Panc1 (cell line): ENCODE measurements at regions not wholly inside any gene's neighbourhood (a gene's known extent, or its start where the extent isn't known, plus 50 kb on each side); places are given as distances from the start of the nearest gene placed in this dataset.

Experiments used
- ATAC-seq: fragments of 200-7000 bp; cut with Tn5 transposase; 2 replicates; pipeline ENCODE4 v1.9.1; 2020; ENCODE audit warnings: mild to moderate bottlenecking, moderate library complexity
- BruUV-seq: library from RNA; stranded (reverse); fragments of 400-500 nt; replicated peaks from 2 replicates; lab custom pipeline; 2021; lab: Mats Ljungman, UMichigan
- CTCF ChIA-PET: fragments of 300-600 bp; sonication (Branson Sonifier 250); formaldehyde crosslinking; loops from one replicate; lab custom pipeline; 2022; ENCODE audit warnings: antibody characterized with exemption; lab: Charles Lee
- POLR2A ChIA-PET: fragments of 300-600 bp; sonication (Branson Sonifier 250); formaldehyde crosslinking; loops from one replicate; lab custom pipeline; 2022; ENCODE audit warnings: antibody characterized with exemption; lab: Charles Lee
- DNase-seq: peaks from one replicate; pipeline ENCODE4 v3.0.0-alpha.2; 2010; ENCODE audit warnings: low read depth, low spot score
- H3K27ac ChIP-seq: 2 replicates; pipeline ENCODE4 v1.5.1; 2011; ENCODE audit warnings: mild to moderate bottlenecking, low read length, inconsistent platforms
- H3K27me3 ChIP-seq: fragments of 200-500 bp; sonication (Bioruptor generic); 2 replicates; pipeline ENCODE4 v1.6.0; 2014; ENCODE audit warnings: low read length, inconsistent platforms; ENCODE audit not compliant: control insufficient read depth, insufficient read depth
- H3K36me3 ChIP-seq: fragments of 200-500 bp; sonication (Bioruptor generic); 2 replicates; pipeline ENCODE4 v1.5.1; 2014; ENCODE audit warnings: inconsistent platforms, mild to moderate bottlenecking, low read length, moderate library complexity; ENCODE audit not compliant: control insufficient read depth, insufficient read depth
- H3K4me1 ChIP-seq: 2 replicates; pipeline ENCODE4 v1.5.1; 2011; ENCODE audit warnings: inconsistent platforms, mild to moderate bottlenecking, low read length, moderate library complexity; ENCODE audit not compliant: control insufficient read depth, insufficient read depth
- H3K4me3 ChIP-seq, 2 experiments: 2 replicates each; pipeline ENCODE4 v1.5.1; 2011 to 2012; ENCODE audit warnings: low read depth in 2 of 2, low read length in 2 of 2, mild to moderate bottlenecking in 2 of 2, inconsistent platforms in 1 of 2, moderate library complexity in 1 of 2
- H3K9me3 ChIP-seq: fragments of 200-500 bp; sonication (Bioruptor generic); 2 replicates; pipeline ENCODE4 v1.5.1; 2014; ENCODE audit warnings: low read depth, mild to moderate bottlenecking, inconsistent platforms, low read length, moderate library complexity; ENCODE audit not compliant: control insufficient read depth, insufficient read depth
- POLR2AphosphoS5 ChIP-seq: IDR thresholded peaks from 2 replicates; pipeline ENCODE4 v1.6.1; 2012; ENCODE audit warnings: mild to moderate bottlenecking, low read depth, low read length, moderate library complexity
- SIN3A ChIP-seq: IDR thresholded peaks from 2 replicates; pipeline ENCODE4 v1.6.1; 2012; ENCODE audit warnings: low read depth, mild to moderate bottlenecking, low read length, moderate library complexity, borderline replicate concordance; ENCODE audit not compliant: insufficient read depth
- TCF7L2 ChIP-seq: IDR thresholded peaks from 2 replicates; pipeline ENCODE4 v1.6.1; 2011; ENCODE audit warnings: mild to moderate bottlenecking, low read depth, low read length, inconsistent platforms
- in situ Hi-C: cut with HindIII; loops from 2 replicates; pipeline ENCODE4 v1.10.0; 2016; ENCODE audit warnings: low sequenced_read_pairs, low pct_unique_long_range_greater_than_20kb
- intact Hi-C: fragments of 100-400 bp; cut with micrococcal nuclease; formaldehyde crosslinking; loops from one replicate; pipeline ENCODE4 v1.10.0; 2022; ENCODE audit not compliant: unreplicated experiment
- TF ChIP-seq, protein P1 (sequence below), 2 experiments: IDR thresholded peaks; 2 replicates each; pipeline ENCODE4 v1.6.1; 2011 to 2012; ENCODE audit warnings: low read depth in 2 of 2, control low read depth in 1 of 2, low read length in 1 of 2, mild to moderate bottlenecking in 1 of 2, moderate library complexity in 1 of 2; ENCODE audit not compliant: insufficient read depth in 1 of 2
- TF ChIP-seq, protein P2 (sequence below): fragments of 450-650 bp; IDR thresholded peaks from 2 replicates; pipeline ENCODE4 v1.5.1; 2017; ENCODE audit warnings: mild to moderate bottlenecking

DNA sequence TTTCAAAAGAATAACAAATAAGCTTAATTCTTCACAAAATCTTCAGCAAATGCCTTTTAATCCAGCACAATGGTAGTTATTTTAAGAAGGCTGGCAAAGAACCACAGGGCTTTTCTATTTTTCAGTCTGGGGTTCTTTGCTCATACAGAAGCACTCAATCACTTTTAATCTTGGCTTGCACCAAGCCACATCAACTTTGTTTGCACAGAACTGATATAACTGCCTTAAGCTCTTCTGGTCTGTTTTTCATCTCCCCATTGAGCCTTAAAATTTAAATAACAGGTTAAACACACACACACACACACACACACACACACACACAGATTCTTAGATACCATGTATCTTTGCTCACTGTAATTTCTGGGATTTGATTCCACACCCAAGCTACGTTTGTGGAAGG lies 377.0 kb downstream of the GATA3 start:
- no TSS peak for BruUV-seq
- ChIA-PET POLR2A (interaction anchor here (0.6 kb wide), 1 partner anchor 10 kb away, joined by 4 read pairs; no protein-coding TSS in a partner anchor), CTCF (no interaction called here)
- no peak for TF ChIP-seq TCF7L2
- TF ChIP-seq, protein P1, sequence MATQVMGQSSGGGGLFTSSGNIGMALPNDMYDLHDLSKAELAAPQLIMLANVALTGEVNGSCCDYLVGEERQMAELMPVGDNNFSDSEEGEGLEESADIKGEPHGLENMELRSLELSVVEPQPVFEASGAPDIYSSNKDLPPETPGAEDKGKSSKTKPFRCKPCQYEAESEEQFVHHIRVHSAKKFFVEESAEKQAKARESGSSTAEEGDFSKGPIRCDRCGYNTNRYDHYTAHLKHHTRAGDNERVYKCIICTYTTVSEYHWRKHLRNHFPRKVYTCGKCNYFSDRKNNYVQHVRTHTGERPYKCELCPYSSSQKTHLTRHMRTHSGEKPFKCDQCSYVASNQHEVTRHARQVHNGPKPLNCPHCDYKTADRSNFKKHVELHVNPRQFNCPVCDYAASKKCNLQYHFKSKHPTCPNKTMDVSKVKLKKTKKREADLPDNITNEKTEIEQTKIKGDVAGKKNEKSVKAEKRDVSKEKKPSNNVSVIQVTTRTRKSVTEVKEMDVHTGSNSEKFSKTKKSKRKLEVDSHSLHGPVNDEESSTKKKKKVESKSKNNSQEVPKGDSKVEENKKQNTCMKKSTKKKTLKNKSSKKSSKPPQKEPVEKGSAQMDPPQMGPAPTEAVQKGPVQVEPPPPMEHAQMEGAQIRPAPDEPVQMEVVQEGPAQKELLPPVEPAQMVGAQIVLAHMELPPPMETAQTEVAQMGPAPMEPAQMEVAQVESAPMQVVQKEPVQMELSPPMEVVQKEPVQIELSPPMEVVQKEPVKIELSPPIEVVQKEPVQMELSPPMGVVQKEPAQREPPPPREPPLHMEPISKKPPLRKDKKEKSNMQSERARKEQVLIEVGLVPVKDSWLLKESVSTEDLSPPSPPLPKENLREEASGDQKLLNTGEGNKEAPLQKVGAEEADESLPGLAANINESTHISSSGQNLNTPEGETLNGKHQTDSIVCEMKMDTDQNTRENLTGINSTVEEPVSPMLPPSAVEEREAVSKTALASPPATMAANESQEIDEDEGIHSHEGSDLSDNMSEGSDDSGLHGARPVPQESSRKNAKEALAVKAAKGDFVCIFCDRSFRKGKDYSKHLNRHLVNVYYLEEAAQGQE (IDR thresholded peaks at IDR 0.05; ENCODE audit: insufficient read depth in 1 of 2, low read depth in 2 of 2, low read length in 1 of 2): no peak
- TF ChIP-seq POLR2AphosphoS5: no peak
- TF ChIP-seq, protein P2, sequence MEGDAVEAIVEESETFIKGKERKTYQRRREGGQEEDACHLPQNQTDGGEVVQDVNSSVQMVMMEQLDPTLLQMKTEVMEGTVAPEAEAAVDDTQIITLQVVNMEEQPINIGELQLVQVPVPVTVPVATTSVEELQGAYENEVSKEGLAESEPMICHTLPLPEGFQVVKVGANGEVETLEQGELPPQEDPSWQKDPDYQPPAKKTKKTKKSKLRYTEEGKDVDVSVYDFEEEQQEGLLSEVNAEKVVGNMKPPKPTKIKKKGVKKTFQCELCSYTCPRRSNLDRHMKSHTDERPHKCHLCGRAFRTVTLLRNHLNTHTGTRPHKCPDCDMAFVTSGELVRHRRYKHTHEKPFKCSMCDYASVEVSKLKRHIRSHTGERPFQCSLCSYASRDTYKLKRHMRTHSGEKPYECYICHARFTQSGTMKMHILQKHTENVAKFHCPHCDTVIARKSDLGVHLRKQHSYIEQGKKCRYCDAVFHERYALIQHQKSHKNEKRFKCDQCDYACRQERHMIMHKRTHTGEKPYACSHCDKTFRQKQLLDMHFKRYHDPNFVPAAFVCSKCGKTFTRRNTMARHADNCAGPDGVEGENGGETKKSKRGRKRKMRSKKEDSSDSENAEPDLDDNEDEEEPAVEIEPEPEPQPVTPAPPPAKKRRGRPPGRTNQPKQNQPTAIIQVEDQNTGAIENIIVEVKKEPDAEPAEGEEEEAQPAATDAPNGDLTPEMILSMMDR: no peak
- TF ChIP-seq SIN3A: no peak
- no peak overlapping the region for H3K4me3 ChIP-seq
- no peak for ATAC-seq
- no peaks in the 10 kb centered on the region for H3K4me1 ChIP-seq
- in situ Hi-C loops (no loop called here), intact Hi-C loops (no loop called here)
- no peaks in the 10 kb centered on the region for H3K27me3 ChIP-seq
- DNase-seq: no peak
- H3K27ac ChIP-seq: no peak overlapping the region
- no peaks in the 10 kb centered on the region for H3K36me3 ChIP-seq
- no peaks in the 10 kb centered on the region for H3K9me3 ChIP-seq

DNA sequence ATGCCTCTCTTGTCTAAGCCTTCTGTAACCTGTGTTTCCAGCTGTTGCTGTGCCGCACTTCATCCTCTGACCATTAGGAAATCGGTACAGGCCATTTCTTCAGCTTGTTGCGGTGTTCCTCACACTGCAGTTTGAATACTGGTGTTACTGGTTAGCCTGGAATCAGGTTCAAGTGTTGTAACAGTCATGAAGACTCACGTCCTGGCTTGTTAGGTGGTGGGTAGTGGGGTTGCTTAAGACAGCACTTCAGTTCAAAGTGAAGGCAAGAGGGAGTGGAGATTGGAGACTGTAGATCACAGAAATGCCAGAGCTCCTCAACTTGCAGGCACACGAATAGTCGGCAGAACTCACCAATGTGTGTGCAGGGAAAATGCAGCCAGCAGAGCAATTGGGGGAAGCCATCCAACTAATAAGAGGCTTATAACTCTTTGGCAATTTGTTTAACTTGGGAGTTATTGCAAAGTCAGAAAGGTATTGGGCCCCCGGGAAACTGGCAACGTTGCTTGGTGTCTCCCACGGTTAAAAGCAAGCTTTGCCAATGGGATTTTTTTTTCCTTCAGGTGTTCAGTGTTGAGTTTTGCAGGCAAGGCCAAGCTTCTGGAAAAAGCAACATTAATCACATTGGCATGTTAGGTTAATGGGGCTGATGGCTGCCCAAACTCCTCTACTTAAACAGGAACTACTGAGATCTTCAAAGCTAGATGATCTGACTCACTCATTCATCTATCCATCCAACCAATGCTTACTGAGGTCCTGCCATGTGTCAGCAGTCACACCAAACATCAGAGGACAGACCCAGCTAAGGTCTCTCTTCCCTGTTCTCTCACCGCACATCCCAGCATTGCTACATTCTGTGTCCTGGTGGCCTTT lies 380.9 kb downstream of the GATA3 start:
- DNase-seq (no peak), ATAC-seq (no peak)
- no peak overlapping the region for H3K27ac ChIP-seq
- in situ Hi-C loops (no loop called here), intact Hi-C loops (no loop called here)
- no TSS peak for BruUV-seq
- no peaks in the 10 kb centered on the region for H3K9me3 ChIP-seq
- CTCF ChIA-PET: no interaction called here
- no peaks in the 10 kb centered on the region for H3K4me1 ChIP-seq
- no peak overlapping the region for H3K4me3 ChIP-seq
- no peaks in the 10 kb centered on the region for H3K36me3 ChIP-seq
- no peaks in the 10 kb centered on the region for H3K27me3 ChIP-seq
- POLR2A ChIA-PET: no interaction called here
- TF ChIP-seq, protein P1 (IDR thresholded peaks at IDR 0.05; ENCODE audit: insufficient read depth in 1 of 2, low read depth in 2 of 2, low read length in 1 of 2): no peak
- TF ChIP-seq, protein P2: no peak
- TF ChIP-seq POLR2AphosphoS5: no peak
- no peak for TF ChIP-seq SIN3A
- no peak for TF ChIP-seq TCF7L2
